OCI-LY7 (cell line): ENCODE measurements at regions not wholly inside any gene's neighbourhood (a gene's known extent, or its start where the extent isn't known, plus 50 kb on each side); places are given as distances from the start of the nearest gene placed in this dataset.

Experiments used
- BruUV-seq: library from RNA; stranded (reverse); fragments of 400-500 nt; replicated peaks from 2 replicates; lab custom pipeline; 2021; lab: Mats Ljungman, UMichigan
- CTCF ChIA-PET: fragments of 300-600 bp; sonication (Branson Sonifier 250); formaldehyde crosslinking; loops from one replicate; lab custom pipeline; 2022; ENCODE audit warnings: antibody characterized with exemption; ENCODE audit not compliant: unreplicated experiment; lab: Charles Lee
- POLR2A ChIA-PET: fragments of 300-600 bp; sonication (Branson Sonifier 250); formaldehyde crosslinking; loops from one replicate; lab custom pipeline; 2022; ENCODE audit warnings: antibody characterized with exemption; lab: Charles Lee
- DNase-seq: peaks from one replicate; pipeline ENCODE4 v3.0.0-alpha.2; 2015; ENCODE audit warnings: low spot score
- H2AFZ ChIP-seq: fragments of 200-600 bp; sonication (generic), shearing (Covaris generic); 2 replicates; pipeline ENCODE4 v1.6.1; 2014; ENCODE audit warnings: mild to moderate bottlenecking, antibody characterized with exemption, low read length, moderate library complexity
- H3K27ac ChIP-seq: fragments of 200-600 bp; sonication (generic); 2 replicates; pipeline ENCODE4 v1.5.1; 2014; ENCODE audit warnings: mixed run types, low read depth, mild to moderate bottlenecking, moderate library complexity, low read length, inconsistent platforms; ENCODE audit not compliant: poor library complexity, severe bottlenecking
- H3K36me3 ChIP-seq: fragments of 200-600 bp; sonication (generic); 2 replicates; pipeline ENCODE4 v1.6.1; 2014; ENCODE audit warnings: mild to moderate bottlenecking, antibody characterized with exemption, low read length, moderate library complexity, mixed read lengths; ENCODE audit not compliant: insufficient read depth
- H3K4me1 ChIP-seq: fragments of 200-600 bp; sonication (generic); 2 replicates; pipeline ENCODE4 v1.5.1; 2014; ENCODE audit warnings: mild to moderate bottlenecking, low read length; ENCODE audit not compliant: insufficient read depth, poor library complexity, severe bottlenecking
- H3K4me2 ChIP-seq: fragments of 200-600 bp; sonication (generic); 2 replicates; pipeline ENCODE4 v1.6.1; 2014; ENCODE audit warnings: mild to moderate bottlenecking, low read length
- H3K4me3 ChIP-seq: fragments of 200-600 bp; sonication (generic); 2 replicates; pipeline ENCODE4 v1.5.1; 2014; ENCODE audit warnings: mild to moderate bottlenecking, low read depth, low read length; ENCODE audit not compliant: poor library complexity, severe bottlenecking
- H3K79me2 ChIP-seq: fragments of 200-600 bp; sonication (generic); 2 replicates; pipeline ENCODE4 v1.6.1; 2016; ENCODE audit warnings: low read depth, mild to moderate bottlenecking, low read length, moderate library complexity, mixed read lengths; ENCODE audit not compliant: insufficient read depth
- H3K9me2 ChIP-seq: fragments of 200-600 bp; sonication (generic); 2 replicates; pipeline ENCODE4 v1.6.1; 2016; ENCODE audit warnings: mild to moderate bottlenecking, low read length, mixed read lengths; ENCODE audit not compliant: insufficient read depth
- H3K9me3 ChIP-seq: fragments of 200-600 bp; sonication (generic); 2 replicates; pipeline ENCODE4 v1.6.1; 2014; ENCODE audit warnings: mild to moderate bottlenecking, mixed run types, low read length, mixed read lengths
- H4K20me1 ChIP-seq: fragments of 200-600 bp; sonication (generic); 2 replicates; pipeline ENCODE4 v1.6.1; 2014; ENCODE audit warnings: mild to moderate bottlenecking, antibody characterized with exemption, low read length, moderate library complexity, mixed read lengths; ENCODE audit not compliant: insufficient read depth
- EZH2phosphoT487 ChIP-seq: fragments of 200-600 bp; sonication (generic); IDR thresholded peaks from 2 replicates; pipeline ENCODE4 v1.6.1; 2018; ENCODE audit warnings: low read depth, borderline replicate concordance, mild to moderate bottlenecking, mixed run types, antibody characterized with exemption, low read length, moderate library complexity, mixed read lengths
- intact Hi-C: fragments of 100-400 bp; cut with micrococcal nuclease; formaldehyde crosslinking; loops from one replicate; pipeline ENCODE4 v1.10.0; 2022; ENCODE audit not compliant: unreplicated experiment
- TF ChIP-seq, protein P1 (sequence below): fragments of 200-600 bp; sonication (generic); conservative IDR thresholded peaks from 2 replicates; pipeline ENCODE4 v1.5.1; 2014; ENCODE audit warnings: mild to moderate bottlenecking, antibody characterized with exemption, low read length, moderate library complexity, mixed read lengths

DNA sequence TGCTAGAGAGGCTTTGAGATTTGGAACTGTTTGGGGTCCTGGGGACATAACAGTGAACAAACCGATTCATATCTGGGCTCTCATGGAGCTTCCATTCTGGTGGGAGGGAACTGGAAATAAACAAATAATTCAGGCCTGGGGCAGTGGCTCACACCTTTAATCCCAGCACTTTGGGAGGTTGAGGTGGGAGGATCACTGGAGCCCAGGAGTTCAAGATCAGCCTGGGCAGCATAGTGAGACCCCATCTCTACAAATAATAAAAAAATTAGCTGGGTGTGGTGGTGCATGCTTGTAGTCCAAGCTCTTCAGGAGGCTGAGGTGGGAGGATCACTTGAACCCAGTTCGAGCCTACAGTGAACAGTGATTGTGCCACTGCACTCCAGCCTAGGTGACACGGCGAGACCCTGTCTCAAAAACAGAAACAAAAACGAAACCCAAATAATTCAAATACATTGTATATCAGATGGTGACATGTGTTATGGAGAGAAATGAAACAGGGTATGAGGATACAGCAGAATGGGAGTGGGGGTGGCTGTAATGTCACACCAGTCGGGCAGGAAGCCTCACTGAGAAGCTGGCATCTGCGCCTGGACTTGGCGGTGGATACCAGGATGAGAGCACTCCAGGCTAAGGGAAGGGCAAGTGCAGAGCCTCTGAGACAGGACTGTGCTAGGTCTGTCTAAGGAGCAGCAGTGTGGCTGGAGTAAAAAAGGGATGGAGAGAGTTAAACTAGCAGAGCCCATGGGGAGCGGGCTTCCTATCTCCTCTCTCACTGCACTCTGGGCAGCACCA is 131.1 kb upstream of the ZNF536 start:
- CTCF ChIA-PET: interaction anchor here (0.6 kb wide), 1 partner anchor 413 kb away, joined by 3 read pairs; no protein-coding TSS in a partner anchor
- Histone ChIP-seq H4K20me1 (no peaks in the 10 kb centered on the region), H3K9me2 (no peaks in the 10 kb centered on the region), H3K4me1 (no peaks in the 10 kb centered on the region), H3K79me2 (no peaks in the 10 kb centered on the region), H3K9me3 (no peaks in the 10 kb centered on the region), H3K4me2 (no peak overlapping the region), H3K27ac (no peak overlapping the region), H2AFZ (no peak overlapping the region), H3K36me3 (no peaks in the 10 kb centered on the region), H3K4me3 (no peak overlapping the region)
- no peak for DNase-seq
- intact Hi-C loops: no loop called here
- no TSS peak for BruUV-seq
- POLR2A ChIA-PET: no interaction called here
- no peak for TF ChIP-seq EZH2phosphoT487
- TF ChIP-seq, protein P1, sequence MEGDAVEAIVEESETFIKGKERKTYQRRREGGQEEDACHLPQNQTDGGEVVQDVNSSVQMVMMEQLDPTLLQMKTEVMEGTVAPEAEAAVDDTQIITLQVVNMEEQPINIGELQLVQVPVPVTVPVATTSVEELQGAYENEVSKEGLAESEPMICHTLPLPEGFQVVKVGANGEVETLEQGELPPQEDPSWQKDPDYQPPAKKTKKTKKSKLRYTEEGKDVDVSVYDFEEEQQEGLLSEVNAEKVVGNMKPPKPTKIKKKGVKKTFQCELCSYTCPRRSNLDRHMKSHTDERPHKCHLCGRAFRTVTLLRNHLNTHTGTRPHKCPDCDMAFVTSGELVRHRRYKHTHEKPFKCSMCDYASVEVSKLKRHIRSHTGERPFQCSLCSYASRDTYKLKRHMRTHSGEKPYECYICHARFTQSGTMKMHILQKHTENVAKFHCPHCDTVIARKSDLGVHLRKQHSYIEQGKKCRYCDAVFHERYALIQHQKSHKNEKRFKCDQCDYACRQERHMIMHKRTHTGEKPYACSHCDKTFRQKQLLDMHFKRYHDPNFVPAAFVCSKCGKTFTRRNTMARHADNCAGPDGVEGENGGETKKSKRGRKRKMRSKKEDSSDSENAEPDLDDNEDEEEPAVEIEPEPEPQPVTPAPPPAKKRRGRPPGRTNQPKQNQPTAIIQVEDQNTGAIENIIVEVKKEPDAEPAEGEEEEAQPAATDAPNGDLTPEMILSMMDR: no peak

DNA sequence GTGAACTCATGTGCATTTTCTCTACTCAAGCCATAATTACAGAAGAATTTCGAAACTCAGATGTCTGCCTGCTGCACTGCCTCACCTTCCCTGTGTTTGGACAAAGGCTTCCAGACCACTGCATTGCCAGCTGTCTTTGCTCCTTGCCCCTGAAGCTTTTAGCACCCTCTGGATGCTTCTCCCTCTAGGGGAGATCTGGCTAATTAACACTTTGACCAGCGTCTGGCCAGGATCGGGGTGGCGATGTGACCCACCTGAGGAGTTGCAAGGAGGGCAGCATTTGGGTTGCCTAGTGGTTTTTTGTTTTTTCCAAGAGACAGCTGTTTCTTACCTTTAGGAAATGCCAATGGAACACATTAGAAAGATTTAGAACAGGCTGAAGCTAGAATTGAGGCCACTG is 127.7 kb upstream of the ZNF536 start:
- no peaks in the 10 kb centered on the region for H4K20me1 ChIP-seq
- no TSS peak for BruUV-seq
- H3K36me3 ChIP-seq: no peaks in the 10 kb centered on the region
- TF ChIP-seq, protein P1: no peak
- TF ChIP-seq EZH2phosphoT487: no peak
- ChIA-PET POLR2A (no interaction called here), CTCF (no interaction called here)
- H2AFZ ChIP-seq: no peak overlapping the region
- intact Hi-C loops: no loop called here
- no peaks in the 10 kb centered on the region for H3K9me2 ChIP-seq
- H3K27ac ChIP-seq: no peak overlapping the region
- H3K4me3 ChIP-seq: no peak overlapping the region
- DNase-seq: no peak
- no peak overlapping the region for H3K4me2 ChIP-seq
- H3K4me1 ChIP-seq: no peaks in the 10 kb centered on the region
- no peaks in the 10 kb centered on the region for H3K9me3 ChIP-seq
- no peaks in the 10 kb centered on the region for H3K79me2 ChIP-seq

DNA sequence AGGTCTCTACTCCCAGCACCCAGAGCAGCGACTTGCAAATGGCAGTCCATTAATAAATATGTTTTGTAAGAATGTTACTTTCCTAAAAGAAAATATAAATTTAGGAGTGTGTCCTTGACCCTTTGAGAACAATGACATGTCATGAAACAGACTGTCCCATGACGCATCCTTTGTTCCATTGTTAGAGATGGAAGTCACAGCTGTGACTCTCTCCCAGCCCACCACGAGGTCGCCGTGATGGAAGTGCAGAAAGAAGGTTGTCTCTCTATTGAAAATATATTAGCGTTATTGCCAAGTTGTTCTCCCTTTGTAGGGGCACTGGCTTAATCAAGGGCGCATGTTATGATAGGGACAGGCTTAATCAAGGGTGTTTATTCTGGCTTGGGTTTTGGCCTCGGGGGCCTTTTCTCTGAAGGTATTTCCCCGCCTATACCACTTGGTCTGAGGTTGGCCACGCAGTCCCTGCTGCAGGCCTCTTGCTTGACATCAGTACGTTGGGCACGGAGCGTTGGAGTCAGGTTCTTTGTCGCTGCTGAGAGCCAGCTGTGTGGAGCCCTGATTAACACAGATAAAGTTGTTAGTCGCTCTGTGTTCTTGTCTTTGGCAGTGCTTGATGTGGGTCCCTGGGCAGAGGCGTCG is 126.7 kb upstream of the ZNF536 start:
- BruUV-seq: no TSS peak
- H3K4me1 ChIP-seq: no peaks in the 10 kb centered on the region
- CTCF ChIA-PET: no interaction called here
- H3K9me3 ChIP-seq: no peaks in the 10 kb centered on the region
- H3K79me2 ChIP-seq: no peaks in the 10 kb centered on the region
- TF ChIP-seq, protein P1: no peak
- TF ChIP-seq EZH2phosphoT487: no peak
- DNase-seq: no peak
- no peaks in the 10 kb centered on the region for H3K36me3 ChIP-seq
- no peaks in the 10 kb centered on the region for H3K9me2 ChIP-seq
- no peaks in the 10 kb centered on the region for H4K20me1 ChIP-seq
- H3K27ac ChIP-seq: no peak overlapping the region
- H3K4me2 ChIP-seq: no peak overlapping the region
- intact Hi-C loops: no loop called here
- H2AFZ ChIP-seq: no peak overlapping the region
- POLR2A ChIA-PET: no interaction called here
- H3K4me3 ChIP-seq: no peak overlapping the region
